Ascending aorta (tissue), 2 donors: ENCODE measurements at regions not wholly inside any gene's neighbourhood (a gene's known extent, or its start where the extent isn't known, plus 50 kb on each side); places are given as distances from the start of the nearest gene placed in this dataset.

Source experiments
- DNase-seq, 2 donors: peaks; one replicate each; pipeline ENCODE4 v3.0.0-alpha.2; 2019; ENCODE audit warnings: low spot score in 2 of 2
- H3K27ac ChIP-seq, 2 donors: fragments of 200-600 bp; sonication (generic); one replicate each; pipeline ENCODE4 v1.5.1; 2016 to 2017; ENCODE audit warnings: mild to moderate bottlenecking in 1 of 2
- H3K27me3 ChIP-seq: fragments of 200-600 bp; sonication (generic); one replicate; pipeline ENCODE4 v1.5.1; 2017
- H3K36me3 ChIP-seq, 2 donors: fragments of 200-600 bp; sonication (generic); one replicate each; pipeline ENCODE4 v1.5.1; 2016
- H3K4me1 ChIP-seq, 2 donors: fragments of 200-600 bp; sonication (generic); one replicate each; pipeline ENCODE4 v1.5.1; 2016 to 2017; ENCODE audit warnings: mild to moderate bottlenecking in 1 of 2
- H3K4me3 ChIP-seq, 2 donors: fragments of 200-600 bp; sonication (generic); one replicate each; pipeline ENCODE4 v1.5.1; 2016 to 2017; ENCODE audit warnings: mild to moderate bottlenecking in 1 of 2
- H3K9me3 ChIP-seq, 2 donors: fragments of 200-600 bp; sonication (generic); one replicate each; pipeline ENCODE4 v1.5.1; 2016
- intact Hi-C: fragments of 100-400 bp; cut with DNase I; formaldehyde crosslinking; loops from one replicate; pipeline ENCODE4 v1.15.1; 2023
- TF ChIP-seq, protein P1 (sequence below), 3 experiments: fragments of 200-600 bp in 2 of 3; fragments of 450-650 bp in 1 of 3; sonication (generic) in 2 of 3; IDR thresholded peaks; one replicate each; pipeline ENCODE4 v1.5.1; 2016 to 2019; ENCODE audit warnings: antibody characterized with exemption in 3 of 3, mild to moderate bottlenecking in 1 of 3, moderate library complexity in 1 of 3

DNA sequence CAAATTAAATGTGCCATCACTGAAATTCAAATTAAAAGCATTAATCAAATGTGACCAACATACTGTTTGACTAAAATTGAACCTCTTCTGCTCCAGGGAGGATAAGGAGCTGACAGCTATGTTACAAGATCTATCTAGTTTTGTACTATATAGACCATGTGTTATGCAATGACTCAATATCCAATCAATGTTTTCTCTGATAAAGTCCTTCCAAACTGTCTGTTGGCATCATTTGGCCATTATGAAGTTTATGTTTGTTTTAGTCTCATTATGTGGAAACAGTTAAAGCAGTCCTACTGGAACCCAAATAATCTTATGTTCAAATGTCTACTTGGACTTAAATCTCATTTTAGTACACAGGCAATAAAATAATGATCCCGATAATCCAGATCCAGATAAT is 267.0 kb upstream of the THBS1 start:
- H3K27ac ChIP-seq = no peak overlapping the region
- H3K27me3 ChIP-seq = no peaks in the 10 kb centered on the region
- no peaks in the 10 kb centered on the region for H3K4me1 ChIP-seq
- intact Hi-C loops = no loop called here
- TF ChIP-seq, protein P1, sequence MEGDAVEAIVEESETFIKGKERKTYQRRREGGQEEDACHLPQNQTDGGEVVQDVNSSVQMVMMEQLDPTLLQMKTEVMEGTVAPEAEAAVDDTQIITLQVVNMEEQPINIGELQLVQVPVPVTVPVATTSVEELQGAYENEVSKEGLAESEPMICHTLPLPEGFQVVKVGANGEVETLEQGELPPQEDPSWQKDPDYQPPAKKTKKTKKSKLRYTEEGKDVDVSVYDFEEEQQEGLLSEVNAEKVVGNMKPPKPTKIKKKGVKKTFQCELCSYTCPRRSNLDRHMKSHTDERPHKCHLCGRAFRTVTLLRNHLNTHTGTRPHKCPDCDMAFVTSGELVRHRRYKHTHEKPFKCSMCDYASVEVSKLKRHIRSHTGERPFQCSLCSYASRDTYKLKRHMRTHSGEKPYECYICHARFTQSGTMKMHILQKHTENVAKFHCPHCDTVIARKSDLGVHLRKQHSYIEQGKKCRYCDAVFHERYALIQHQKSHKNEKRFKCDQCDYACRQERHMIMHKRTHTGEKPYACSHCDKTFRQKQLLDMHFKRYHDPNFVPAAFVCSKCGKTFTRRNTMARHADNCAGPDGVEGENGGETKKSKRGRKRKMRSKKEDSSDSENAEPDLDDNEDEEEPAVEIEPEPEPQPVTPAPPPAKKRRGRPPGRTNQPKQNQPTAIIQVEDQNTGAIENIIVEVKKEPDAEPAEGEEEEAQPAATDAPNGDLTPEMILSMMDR (IDR thresholded peaks at IDR 0.05) = no peak
- no peaks in the 10 kb centered on the region for H3K9me3 ChIP-seq
- H3K4me3 ChIP-seq = no peak overlapping the region
- no peak for DNase-seq
- no peaks in the 10 kb centered on the region for H3K36me3 ChIP-seq

DNA sequence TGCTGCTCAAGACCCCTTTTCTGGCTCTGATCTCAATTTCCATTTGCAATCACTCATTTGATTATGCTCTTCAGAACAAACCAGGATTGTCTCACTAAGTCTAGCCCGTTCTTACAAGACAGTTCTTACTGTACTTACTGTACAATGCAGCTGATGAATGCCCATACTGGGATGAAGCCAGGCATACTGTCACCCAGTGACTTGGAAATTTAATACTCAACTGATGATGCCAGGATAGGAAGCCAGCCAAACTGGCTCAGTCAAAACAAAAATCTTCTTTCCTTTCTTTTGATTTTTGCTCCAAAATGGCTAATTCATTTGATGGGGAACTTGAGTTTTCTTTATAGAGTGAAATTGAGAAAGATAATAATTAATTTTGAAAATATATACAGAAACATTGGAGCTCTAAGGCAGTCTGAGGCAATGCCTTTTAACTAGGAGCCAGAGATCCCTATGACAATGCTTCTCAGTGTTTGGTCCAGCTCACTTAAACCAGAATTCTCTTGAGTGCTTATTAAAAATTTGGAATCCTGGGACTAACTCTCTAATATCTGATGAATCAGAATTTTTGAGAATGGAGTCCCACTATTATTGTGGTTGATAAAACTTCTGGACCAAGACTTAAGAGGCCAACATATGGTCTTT is 265.6 kb upstream of the THBS1 start:
- H3K36me3 ChIP-seq = no peaks in the 10 kb centered on the region
- no peak for DNase-seq
- TF ChIP-seq, protein P1 (IDR thresholded peaks at IDR 0.05) = no peak
- no peak overlapping the region for H3K4me3 ChIP-seq
- no peaks in the 10 kb centered on the region for H3K4me1 ChIP-seq
- no peaks in the 10 kb centered on the region for H3K27me3 ChIP-seq
- no peak overlapping the region for H3K27ac ChIP-seq
- intact Hi-C loops = no loop called here
- H3K9me3 ChIP-seq = peaks cover 0 to 6% of the 10 kb centered on the region in 2 donors

DNA sequence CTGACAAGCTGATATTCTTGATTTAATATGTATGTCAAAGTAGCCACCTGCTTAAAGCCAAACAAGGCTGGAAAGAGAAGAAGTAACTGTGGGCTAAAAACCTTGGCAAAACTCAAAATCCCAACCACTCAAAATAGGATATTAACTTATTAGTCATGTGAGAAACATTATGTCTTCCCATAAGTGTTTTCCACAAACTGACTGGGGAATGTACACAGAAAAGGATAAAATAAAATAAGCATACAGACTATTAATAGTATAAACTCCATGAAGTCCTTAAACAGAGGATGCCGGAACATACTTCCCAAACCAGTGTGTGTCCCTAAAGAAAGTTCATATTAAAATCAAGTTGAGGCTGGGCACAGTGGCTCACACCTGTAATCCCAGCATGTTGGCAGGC is 263.7 kb upstream of the THBS1 start:
- no peak overlapping the region for H3K27ac ChIP-seq
- H3K4me3 ChIP-seq = no peak overlapping the region
- H3K27me3 ChIP-seq = no peaks in the 10 kb centered on the region
- intact Hi-C loops = no loop called here
- H3K9me3 ChIP-seq = peaks cover 0 to 17% of the 10 kb centered on the region in 2 donors
- H3K36me3 ChIP-seq = no peaks in the 10 kb centered on the region
- TF ChIP-seq, protein P1 (IDR thresholded peaks at IDR 0.05) = no peak
- no peaks in the 10 kb centered on the region for H3K4me1 ChIP-seq
- DNase-seq = no peak

DNA sequence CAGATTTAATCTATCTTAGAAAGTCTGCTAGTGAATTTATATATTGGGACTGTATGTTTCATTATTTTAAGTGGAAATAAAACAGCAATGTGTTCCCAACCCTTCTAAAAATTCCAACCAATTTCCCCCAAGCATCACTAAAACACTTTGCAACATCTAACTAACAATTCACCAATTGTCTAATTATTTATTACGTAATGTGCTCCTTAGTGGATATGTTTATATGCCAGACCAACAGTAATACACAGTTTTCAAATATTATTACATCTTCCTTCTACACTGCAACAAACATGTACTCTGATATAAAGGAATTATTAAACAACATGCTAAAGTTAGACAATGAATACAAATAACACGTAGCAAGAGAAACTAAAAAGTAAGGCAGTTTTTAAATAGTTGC is 262.6 kb upstream of the THBS1 start:
- Histone ChIP-seq H3K27ac (no peak overlapping the region), H3K36me3 (no peaks in the 10 kb centered on the region), H3K4me1 (no peaks in the 10 kb centered on the region), H3K9me3 (peaks cover 0 to 17% of the 10 kb centered on the region in 2 donors), H3K4me3 (no peak overlapping the region), H3K27me3 (no peaks in the 10 kb centered on the region)
- DNase-seq = no peak
- intact Hi-C loops = no loop called here
- TF ChIP-seq, protein P1 (IDR thresholded peaks at IDR 0.05) = no peak

DNA sequence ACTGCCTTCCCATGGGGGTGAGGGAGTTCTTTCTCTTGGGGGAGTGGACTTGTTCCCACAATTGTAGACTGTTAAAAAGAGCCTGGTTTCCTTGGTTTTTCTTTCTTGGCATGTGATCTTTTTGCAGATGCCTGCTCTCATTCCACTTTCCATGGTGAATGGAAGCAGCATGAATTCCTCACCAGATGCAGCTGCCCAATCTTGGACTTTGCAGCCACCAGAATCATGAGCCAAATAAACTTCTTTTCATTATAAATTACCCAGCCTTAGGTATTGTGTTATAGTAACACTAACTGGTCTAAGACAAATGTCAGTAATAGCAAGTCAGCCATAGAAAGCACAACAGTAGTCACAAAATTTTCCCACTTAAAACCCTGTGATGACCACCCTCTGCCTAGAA is 260.5 kb upstream of the THBS1 start:
- Histone ChIP-seq H3K27me3 (no peaks in the 10 kb centered on the region), H3K27ac (no peak overlapping the region), H3K4me1 (no peaks in the 10 kb centered on the region), H3K36me3 (no peaks in the 10 kb centered on the region), H3K4me3 (no peak overlapping the region), H3K9me3 (peaks cover 0 to 17% of the 10 kb centered on the region in 2 donors)
- intact Hi-C loops = no loop called here
- TF ChIP-seq, protein P1 (IDR thresholded peaks at IDR 0.05) = no peak
- no peak for DNase-seq

DNA sequence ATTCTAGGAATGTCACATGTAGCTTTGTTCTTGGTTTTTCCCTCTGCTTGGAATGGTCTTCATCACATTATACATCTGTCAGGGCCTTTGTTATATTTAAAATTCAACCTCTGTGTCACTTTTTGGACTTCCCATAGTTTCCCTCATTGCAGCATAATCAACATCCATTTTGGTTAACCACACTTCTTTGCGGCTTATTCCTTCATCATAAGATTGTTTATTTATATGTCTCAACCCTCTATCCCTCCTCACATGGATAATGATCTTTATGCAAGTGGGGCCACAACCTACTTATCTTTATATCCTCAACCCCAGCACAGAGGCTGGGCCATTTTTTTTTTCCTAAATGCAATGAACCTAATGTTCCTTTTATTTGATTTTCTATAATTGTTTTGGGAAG is 260.0 kb upstream of the THBS1 start:
- TF ChIP-seq, protein P1 (IDR thresholded peaks at IDR 0.05) = no peak
- Histone ChIP-seq H3K27me3 (no peaks in the 10 kb centered on the region), H3K4me1 (no peaks in the 10 kb centered on the region), H3K27ac (no peak overlapping the region), H3K36me3 (no peaks in the 10 kb centered on the region), H3K4me3 (no peak overlapping the region), H3K9me3 (peaks cover 0 to 17% of the 10 kb centered on the region in 2 donors)
- no peak for DNase-seq
- intact Hi-C loops = no loop called here
